ENCODE measurements at regions not wholly inside any gene's neighbourhood (a gene's known extent, or its start where the extent isn't known, plus 50 kb on each side); places are given as distances from the start of the nearest gene placed in this dataset.

- no peak for DNase-seq
These were observed 294.1 kb upstream of the CD180 start for GRCh38 chr5:67490543-67491321.

DNA sequence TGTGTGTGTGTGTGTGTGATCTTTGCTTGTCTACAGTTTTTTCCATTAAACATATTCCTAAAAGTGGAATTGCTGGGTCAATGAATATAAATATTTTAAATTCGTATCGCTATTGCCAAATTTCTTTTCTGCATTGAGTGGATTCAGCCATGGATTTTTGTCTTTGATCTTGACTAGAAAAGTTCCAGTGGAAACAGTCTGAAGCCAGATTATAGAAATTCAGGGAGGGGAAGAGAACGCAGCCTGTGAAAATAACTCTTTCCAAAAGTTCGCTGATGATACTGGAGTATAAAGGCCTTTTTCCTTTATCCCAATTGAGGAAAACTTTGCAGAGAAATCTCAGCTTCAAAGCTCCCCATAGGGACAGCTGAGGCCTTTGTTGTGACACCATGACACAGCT is 292.3 kb upstream of the CD180 start:
- no peak for DNase-seq

DNA sequence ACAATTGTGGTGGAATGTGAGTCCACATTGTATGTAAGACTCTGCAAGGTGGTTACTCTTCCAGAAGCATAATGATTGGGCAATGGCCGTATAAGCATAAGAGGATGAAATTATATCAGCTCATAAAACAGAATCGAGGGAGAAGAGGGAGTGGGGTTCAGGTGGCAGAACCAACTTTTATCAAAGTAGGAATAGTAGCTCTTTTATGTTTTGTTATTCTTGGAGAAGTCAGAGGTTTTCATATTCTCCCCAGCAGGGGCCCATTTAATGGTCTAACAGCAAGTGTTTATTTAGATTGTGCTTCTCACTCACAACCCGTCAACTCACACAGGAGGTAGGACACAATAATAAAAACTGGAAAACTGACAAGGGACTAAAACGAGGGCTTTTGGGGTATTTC is 291.3 kb upstream of the CD180 start:
- no peak for DNase-seq

- DNase-seq, result no peak
These were observed 286.9 kb upstream of the CD180 start for GRCh38 chr5:67483453-67484030.

DNA sequence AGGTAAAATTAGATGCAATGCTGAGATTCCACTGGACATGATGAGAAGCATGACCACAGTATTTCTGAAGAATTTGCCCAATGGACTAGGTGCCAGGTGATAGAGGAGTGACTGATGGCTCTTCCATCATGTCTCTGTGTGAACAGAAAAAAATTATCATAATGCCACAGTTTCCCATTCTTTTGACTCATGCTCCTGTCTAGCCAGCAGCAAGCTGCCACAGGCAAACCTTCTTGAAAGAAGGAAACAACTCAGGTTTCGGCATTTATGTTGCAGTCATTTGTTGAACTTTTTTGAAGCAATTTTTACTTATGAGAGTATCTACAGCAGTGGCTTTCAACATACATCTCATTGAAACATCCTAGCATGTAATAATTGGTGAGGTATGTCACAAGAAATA is 284.8 kb upstream of the CD180 start:
- DNase-seq, result no peak

GRCh38 chr5:67478337-67478736 is 281.7 kb upstream of the CD180 start:
- DNase-seq, result no peak

DNA sequence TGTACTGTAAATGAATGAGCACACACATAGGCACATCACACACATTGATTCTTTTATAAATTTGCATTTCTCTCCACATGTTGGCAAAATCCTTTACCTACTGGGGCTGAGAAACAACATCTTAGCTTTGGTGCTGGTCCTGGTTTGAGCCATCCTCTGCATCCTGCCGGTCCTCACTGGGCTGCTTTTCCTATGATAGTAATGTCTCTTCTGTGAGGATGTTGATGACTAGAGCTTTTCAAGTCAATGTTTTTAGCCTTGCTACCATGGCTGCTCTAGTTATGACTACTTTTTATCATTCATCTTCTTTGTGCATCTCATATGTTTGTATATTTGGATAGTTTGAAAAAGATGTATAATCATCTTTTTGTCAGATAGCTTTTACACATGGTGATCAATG is 280.4 kb upstream of the CD180 start:
- DNase-seq, result no peak

DNA sequence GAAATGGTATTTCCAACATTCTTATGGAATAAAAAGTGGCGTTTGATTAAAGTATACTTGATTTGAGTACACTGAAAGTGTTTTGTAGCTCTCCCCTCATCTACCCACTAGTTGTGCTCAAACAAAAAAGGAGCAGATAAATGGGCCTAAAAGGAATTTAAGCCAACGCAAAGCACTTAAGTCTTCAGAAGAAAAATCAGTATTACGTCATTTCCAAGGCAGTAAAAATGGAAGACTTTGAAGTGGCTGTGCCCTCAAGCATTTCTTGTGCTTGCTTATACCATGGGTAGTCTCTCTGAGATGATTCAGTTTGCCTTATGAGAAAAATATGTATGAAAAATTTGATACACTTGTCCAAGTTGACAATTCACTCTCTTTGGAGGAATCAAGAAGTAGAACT is 279.9 kb upstream of the CD180 start:
- DNase-seq, result no peak

GRCh38 chr5:67475489-67475888 is 278.9 kb upstream of the CD180 start:
- DNase-seq, result no peak

DNA sequence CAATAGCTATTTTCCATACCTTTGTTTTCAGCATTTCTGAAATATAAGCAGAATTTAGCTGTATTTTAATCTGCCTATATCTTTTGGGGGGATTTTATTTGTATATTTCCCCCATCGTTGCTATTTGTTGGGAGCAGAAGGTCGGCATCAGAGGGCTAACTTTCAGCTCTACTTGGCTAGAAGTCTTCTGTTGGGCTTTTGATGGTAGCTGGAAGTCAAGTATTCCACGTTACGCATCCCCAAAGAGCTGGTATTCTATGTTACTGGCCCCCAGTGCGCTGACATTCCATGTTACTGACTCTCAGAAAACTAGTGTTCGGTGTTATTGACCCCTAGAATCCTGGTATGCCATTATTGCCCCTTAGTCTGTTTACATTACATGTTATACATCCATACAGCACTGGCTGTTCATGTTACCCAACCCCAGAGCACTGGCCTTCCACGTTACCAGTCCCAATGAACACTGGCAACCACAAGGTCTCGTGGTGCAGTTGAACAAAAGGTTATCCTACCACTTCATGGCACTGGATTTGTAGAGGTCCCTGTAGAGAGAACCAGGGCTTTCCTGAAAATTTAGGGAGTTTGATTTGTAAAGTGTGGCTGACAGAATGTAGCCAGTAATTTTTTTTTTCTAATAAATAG is 278.1 kb upstream of the CD180 start:
- no peak for DNase-seq

DNA sequence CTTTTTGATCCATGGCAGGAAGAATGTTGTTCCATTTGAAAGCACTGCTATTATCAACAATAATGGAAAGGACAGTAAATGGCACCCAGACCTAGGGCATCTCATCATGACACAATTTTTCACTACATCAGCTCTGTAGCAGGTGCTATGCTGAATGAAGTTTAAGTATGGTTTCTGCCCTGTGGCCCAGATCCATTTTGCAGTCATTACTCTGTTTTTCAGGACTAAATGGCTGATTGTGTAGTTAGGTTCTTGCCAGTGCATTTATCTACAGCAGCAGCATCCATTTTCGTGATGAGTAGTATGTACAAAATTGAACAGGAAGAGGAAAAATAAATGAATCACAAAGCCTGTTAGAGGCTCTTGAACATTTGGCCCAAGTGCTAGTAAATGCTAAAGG is 270.5 kb upstream of the CD180 start:
- no peak for DNase-seq

- no peak for DNase-seq
These were observed 269.1 kb upstream of the CD180 start for GRCh38 chr5:67465537-67466207.

- no peak for DNase-seq
These were observed 265.5 kb upstream of the CD180 start for GRCh38 chr5:67462147-67462546.

DNA sequence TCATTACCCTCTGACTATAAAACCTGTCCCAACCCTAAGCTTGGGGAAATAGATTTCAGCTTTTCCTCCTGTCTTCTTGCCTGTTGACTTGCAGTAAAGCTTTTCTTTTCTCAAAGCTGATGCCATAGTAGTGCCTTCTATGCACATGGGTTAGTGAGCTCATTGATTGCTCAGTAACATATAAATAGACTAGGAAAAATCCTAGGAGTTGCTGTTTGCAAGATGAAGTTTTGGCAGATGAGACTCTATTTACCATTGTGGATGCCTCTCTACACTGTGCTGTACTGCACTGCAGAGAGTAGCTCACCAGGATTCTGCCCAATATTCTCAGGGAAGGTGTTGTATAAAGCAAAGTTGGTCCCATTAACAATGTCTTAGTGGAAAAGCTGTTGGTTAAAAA is 262.7 kb upstream of the CD180 start:
- DNase-seq, result no peak

DNA sequence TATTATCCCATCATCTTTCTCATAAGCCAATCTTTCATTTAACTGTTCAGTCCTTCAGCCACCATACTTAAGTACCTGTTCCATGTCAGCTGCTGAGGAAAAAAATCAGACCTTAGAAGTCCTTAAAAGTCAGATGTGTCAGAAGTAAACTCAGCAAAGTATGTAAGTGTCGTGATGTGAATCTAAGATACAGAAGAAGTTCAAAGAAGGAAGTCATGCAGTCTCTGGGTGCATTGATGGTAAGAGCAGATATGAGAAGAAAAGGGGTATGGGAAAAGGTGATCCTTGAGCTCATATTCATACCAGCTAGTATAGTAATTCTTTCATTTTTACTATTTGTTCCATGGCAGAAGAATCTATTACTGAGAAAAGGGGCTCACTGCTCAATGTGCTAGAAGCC is 259.4 kb upstream of the CD180 start:
- DNase-seq, result no peak

DNA sequence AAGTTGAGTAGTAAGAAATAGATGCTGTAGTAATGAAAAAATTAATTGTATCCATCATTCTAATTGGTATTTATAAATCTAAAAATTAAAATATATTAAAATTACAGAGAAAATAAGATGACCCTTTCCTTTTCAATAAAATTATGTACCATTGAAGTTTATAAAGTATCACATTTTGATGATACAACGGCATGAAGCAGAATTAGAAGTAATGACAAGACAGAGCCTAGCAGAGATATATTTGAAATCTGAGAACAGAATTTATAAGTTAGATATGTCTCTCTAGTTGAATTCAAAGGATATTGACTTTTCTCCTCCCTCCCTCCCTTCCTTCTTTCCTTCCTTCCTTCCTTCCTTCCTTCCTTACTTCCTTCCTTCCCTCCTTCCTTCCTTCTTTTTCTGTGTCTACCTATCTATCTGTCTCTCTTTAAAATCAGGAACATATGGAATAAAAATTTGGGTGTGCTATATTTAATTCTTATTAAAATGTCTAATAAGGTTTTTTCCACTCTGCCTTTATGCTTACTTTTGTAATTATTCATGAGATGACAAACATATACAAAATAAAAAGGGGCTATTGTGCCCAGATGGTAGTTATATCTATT is 258.5 kb upstream of the CD180 start:
- no peak for DNase-seq

DNA sequence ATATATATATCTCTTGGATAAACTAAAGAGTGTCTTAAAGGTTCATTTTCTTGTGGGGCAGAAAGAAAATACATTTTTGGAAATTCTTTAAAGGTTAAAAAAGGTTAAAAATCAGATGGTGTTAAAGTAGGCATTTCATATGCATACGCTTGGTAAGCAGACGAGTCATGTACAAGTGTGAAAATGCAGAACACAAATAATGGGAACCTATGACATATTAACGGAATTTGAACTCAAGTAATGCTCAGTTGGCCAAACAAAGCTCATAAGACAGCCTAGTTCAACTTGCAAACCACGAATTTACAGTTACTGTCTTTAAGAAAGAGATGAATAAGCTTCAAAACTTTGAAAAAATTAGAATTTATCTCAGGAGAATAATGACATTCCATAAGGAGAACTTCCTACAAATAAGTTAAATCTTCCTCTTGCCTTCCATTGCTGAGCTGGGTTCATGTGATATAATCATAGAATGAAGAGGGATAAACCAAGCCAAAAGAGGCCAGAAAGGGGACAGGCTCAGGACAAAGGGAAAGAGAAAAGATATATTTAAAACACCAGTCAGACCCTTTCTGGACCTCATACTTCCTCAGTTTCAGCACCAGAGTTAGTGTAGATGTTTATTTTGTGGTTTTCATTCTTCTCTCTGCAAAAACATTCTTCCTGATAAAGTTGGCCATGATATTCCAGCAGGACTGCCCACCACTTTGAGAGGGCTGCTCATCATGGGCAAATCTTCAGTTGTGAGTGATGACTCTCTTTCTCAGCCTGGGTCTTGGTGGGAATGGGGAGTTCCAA is 256.7 kb upstream of the CD180 start:
- no peak for DNase-seq

GRCh38 chr5:67451640-67452279 is 255.2 kb upstream of the CD180 start:
- DNase-seq, result no peak

GRCh38 chr5:67447732-67448131 is 251.1 kb upstream of the CD180 start:
- DNase-seq, result no peak

GRCh38 chr5:67437905-67438845 is 241.6 kb upstream of the CD180 start:
- DNase-seq, result no peak

DNA sequence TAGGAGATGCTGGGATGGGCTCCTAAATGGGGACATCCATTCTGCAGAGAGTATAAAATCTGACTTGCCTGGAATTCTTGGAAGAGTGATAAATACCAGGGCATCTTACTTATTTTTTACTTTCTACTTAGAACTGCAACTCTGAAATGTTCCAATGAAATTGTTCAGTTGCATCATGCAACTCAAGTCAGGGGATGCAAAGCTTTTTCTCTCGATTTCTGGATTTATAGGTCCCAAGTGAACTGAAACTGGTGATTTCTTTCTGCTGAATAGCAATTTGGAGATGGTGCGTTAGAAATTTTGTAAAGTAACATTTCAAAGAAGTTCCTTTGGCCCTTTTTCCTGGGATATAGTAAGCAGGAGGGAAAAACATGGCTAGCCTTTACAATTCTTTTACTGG is 238.4 kb upstream of the CD180 start:
- no peak for DNase-seq
